Fibroblast of pulmonary artery (primary cell): ENCODE measurements at regions not wholly inside any gene's neighbourhood (a gene's known extent, or its start where the extent isn't known, plus 50 kb on each side); places are given as distances from the start of the nearest gene placed in this dataset.
"Not testable (repeated sequence)": the region's sequence is repeated elsewhere in the genome, so short reads cannot be mapped to it uniquely, and the experiment has no call there.

Source experiments
- DNase-seq: peaks from one replicate; pipeline ENCODE4 v3.0.0-alpha.2; 2010; ENCODE audit warnings: low read depth
- H3K4me3 ChIP-seq: replicated peaks from 2 replicates; pipeline ENCODE4 v1.5.1; 2011; ENCODE audit warnings: low read depth, mild to moderate bottlenecking, control low read depth, low read length, moderate library complexity
- TF ChIP-seq, protein P1 (sequence below): IDR thresholded peaks from 2 replicates; pipeline ENCODE4 v1.5.1; 2011; ENCODE audit warnings: mild to moderate bottlenecking, control low read depth, low read length, inconsistent platforms; ENCODE audit errors: missing control alignments

DNA sequence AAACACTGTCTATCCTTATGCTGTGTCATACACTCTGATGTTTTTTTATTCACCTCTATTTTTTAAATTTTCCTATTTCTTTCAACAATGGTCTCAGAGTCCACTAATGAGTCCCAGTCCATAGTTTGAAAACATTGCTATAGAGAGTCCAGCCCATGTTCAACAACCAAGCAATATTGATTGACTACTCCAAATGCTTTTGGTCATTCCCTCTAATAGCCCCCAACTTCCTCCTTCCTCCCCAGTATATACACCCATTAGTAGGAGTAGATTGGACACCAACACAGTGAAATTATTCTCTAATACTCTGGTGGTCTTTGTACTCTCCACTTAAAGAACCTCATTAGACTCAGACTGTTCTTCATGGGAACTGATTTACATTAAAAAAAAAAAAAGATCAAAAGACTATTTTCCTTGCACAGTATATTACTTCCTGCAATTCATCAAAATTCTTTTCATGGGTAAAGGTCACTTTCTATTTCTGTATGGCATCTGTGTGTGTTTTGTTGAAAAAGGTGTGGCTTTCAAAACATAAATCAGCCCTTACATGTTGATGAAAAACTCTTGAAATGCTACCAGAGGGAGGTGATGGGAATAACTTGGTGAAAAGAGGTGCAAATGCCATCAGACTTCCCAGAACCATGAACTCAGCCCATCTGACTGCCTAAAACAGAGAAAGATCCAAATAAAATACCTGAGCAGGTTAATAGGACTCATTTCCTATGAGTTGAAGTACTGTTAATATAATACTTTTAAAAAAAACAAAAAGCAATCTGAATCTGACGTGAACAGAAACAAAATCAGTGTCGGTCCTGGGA, 250.3 kb upstream of the KLF3 start:
- H3K4me3 ChIP-seq, result no peak overlapping the region
- TF ChIP-seq, protein P1, sequence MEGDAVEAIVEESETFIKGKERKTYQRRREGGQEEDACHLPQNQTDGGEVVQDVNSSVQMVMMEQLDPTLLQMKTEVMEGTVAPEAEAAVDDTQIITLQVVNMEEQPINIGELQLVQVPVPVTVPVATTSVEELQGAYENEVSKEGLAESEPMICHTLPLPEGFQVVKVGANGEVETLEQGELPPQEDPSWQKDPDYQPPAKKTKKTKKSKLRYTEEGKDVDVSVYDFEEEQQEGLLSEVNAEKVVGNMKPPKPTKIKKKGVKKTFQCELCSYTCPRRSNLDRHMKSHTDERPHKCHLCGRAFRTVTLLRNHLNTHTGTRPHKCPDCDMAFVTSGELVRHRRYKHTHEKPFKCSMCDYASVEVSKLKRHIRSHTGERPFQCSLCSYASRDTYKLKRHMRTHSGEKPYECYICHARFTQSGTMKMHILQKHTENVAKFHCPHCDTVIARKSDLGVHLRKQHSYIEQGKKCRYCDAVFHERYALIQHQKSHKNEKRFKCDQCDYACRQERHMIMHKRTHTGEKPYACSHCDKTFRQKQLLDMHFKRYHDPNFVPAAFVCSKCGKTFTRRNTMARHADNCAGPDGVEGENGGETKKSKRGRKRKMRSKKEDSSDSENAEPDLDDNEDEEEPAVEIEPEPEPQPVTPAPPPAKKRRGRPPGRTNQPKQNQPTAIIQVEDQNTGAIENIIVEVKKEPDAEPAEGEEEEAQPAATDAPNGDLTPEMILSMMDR, result no peak
- no peak for DNase-seq

DNA sequence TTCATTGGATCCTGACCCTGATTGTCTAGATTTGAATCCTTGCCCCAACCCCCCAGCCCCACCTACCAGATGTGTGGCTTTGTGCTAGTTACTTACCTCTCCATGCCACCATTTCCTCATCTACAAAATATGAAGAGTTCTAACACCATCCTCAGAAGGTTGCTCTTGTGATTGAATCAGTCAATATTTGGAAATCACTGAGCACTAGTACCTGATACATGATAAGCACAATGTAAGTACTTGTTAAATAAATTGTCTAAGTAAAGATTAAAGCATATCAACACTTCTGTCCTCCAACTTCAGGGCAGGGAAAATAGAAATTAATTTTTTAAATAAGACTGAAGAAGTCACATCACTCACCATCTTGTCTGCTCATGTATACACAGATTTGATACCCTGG, 249.6 kb upstream of the KLF3 start:
- DNase-seq, result no peak
- H3K4me3 ChIP-seq, result no peak overlapping the region
- TF ChIP-seq, protein P1, result no peak

DNA sequence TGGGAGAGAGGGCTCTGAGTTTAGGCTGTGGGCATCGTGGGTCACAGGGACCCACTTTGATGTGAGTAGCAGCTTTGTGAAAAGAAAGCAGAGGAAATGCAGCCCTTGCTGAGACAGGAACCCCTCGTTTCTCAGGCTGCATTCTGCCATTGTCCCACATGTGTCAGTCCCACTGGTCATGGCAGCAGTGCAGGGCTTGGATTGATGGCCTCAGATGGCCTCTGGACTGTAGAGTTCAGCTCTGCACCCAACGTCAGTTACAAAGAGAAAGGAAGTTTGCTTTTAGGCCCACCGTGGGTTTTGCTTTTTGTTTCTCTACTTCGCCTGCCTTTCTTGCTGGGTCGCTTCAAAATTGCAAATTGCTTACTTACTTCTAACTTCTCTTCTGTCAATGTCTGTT, 248.3 kb upstream of the KLF3 start:
- no peak for DNase-seq
- H3K4me3 ChIP-seq, result no peak overlapping the region
- TF ChIP-seq, protein P1, result no peak

DNA sequence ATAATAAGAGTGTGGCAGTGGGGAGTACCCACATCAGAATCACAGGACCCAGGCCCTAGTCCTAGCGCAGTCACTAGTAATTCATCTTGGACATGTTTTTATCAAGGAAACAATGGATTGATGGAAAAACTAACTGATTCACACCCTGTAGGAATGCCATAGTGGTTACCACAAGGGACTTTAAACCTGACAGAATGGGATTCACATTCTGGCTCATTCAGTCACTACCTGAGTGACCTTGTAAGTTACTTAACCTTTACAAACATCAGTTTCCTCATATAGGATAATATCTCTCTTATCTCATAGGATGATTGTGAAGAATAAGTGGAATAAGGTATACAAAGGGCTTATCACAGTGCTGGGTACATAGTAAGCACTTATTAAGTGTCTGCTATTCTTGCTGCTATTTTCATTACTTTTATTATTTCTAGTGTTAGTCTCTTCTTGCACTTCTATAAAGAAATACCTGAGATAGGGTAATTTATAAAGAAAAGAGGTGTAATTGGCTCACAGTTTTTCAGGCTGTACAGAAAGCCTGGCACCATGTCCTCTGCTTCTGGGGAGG, 247.5 kb upstream of the KLF3 start:
- no peak for DNase-seq
- TF ChIP-seq, protein P1, result no peak
- no peak overlapping the region for H3K4me3 ChIP-seq

DNA sequence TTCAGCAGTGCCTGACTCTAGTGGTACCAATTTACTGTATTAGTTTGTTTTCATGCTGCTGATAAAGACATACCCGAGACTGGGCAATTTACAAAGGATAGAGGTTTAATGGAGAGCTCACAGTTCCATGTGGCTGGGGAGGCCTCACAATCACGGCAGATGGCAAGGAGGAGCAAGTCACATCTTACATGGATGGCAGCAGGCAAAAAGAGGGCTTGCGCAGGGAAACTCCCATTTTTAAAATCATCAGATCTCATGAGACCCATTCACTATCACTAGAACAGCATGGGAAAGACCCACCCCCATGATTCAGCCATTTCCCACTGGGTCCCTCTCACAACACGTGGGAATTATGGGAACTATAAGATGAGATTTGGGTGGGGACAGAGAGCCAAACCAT, 243.7 kb upstream of the KLF3 start:
- not testable (repeated sequence) for DNase-seq, H3K4me3 ChIP-seq

DNA sequence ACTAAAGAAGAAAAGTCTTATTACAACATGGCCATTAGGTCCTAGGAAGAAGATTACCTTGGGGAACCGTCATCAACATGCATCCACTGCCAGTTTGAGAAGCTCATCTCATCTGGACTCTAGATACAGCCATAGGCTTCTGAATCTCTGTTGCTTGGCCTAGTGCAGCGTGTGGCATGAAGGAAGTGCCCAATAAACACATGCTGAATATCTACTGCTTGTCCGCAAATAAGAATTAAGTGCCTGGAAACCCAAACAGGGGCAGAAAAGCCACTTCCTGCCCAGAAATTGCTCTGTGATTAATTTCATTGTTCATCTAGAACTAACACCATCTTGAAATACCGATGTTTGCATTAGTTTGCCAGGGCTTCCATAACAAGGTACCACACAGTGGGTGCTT, 241.1 kb upstream of the KLF3 start:
- no peak for DNase-seq
- no peak overlapping the region for H3K4me3 ChIP-seq
- TF ChIP-seq, protein P1, result no peak

DNA sequence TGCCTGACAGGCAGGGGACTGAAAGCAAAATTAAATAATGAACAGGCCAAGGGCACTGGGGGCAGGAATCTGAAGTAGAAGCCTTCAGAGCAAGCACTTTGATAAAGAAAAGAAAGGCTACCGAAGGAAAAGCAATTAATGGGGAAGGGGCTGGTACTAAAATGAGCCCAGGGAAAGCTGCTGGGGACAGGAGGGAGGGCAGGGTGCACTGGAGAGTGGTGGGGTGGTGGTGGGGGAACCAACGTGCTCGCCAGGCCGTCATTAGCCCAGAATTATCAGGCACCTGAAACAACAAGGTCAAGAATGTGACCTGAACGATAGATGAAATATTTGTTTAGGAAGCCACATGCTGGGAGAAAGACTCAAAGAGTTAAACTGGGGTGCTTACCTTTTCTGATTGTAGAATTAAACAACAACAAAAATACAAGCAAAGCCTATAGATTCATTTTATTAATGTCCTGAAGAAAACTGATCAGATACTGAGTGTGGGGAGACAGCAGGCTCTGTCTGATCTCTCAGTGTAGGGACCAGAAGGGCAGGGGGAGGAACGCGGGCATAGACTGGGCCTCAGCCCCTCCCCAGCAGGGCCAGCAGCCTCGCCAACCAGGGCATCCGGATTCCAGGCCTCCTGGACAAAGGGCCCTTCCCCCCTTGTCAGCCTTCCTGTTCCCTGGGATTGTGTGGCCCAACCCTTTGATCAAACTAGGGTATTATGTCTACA, 239.7 kb upstream of the KLF3 start:
- no peak for DNase-seq
- TF ChIP-seq, protein P1, result no peak
- no peak overlapping the region for H3K4me3 ChIP-seq
